HepG2 (cell line): ENCODE measurements at regions not wholly inside any gene's neighbourhood (a gene's known extent, or its start where the extent isn't known, plus 50 kb on each side); places are given as distances from the start of the nearest gene placed in this dataset.

Experiments used
- ATAC-seq: fragments of 200-7000 bp; cut with Tn5 transposase; 3 replicates; pipeline ENCODE4 v1.9.1; 2020; ENCODE audit warnings: mild to moderate bottlenecking, moderate library complexity
- BruUV-seq: library from RNA; stranded (reverse); fragments of 400-500 nt; replicated peaks from 2 replicates; lab custom pipeline; 2021; lab: Mats Ljungman, UMichigan
- CTCF ChIA-PET: fragments of 300-600 bp; formaldehyde crosslinking; extraction: SDS; loops from one replicate; lab custom pipeline; 2021; ENCODE audit warnings: low total read pairs, inconsistent platforms, low intra/inter-chr PET ratio; lab: Yijun Ruan, JAX
- POLR2A ChIA-PET: fragments of 350-600 bp; sonication (Branson Sonifier 250); formaldehyde crosslinking; loops from one replicate; lab custom pipeline; 2020; ENCODE audit warnings: antibody characterized with exemption, inconsistent platforms; lab: Yijun Ruan, JAX
- DNase-seq: peaks from one replicate; pipeline ENCODE4 v3.0.0-alpha.2; 2015; ENCODE audit warnings: low spot score
- FAIRE-seq: peaks from 3 replicates; lab custom pipeline; 2011; peaks lifted over from hg19 to GRCh38; lab: Jason Lieb, UNC
- H2AFZ ChIP-seq: one replicate; pipeline ENCODE4 v1.6.1; 2011; ENCODE audit warnings: low read length, inconsistent platforms
- H3K27ac ChIP-seq: fragments of 300-600 bp; 3 replicates; pipeline ENCODE4 v1.8.0; 2011; ENCODE audit warnings: mixed run types, mild to moderate bottlenecking, mixed read lengths, low read length, inconsistent platforms; ENCODE audit not compliant: insufficient read depth; ENCODE audit errors: extremely low read length
- H3K27me3 ChIP-seq, 2 experiments: fragments of 200-600 bp in 1 of 2; 2 replicates in 1 of 2; 3 replicates in 1 of 2; pipeline versions ENCODE4 v1.6.0 to v1.8.0; 2011; ENCODE audit warnings: low read length in 2 of 2, mild to moderate bottlenecking in 2 of 2, moderate library complexity in 2 of 2, inconsistent platforms in 1 of 2; ENCODE audit not compliant: insufficient read depth in 2 of 2, control insufficient read depth in 1 of 2
- H3K36me3 ChIP-seq, 2 experiments: fragments of 200-600 bp in 1 of 2; replicated peaks in 1 of 2; 2 replicates in 1 of 2; 3 replicates in 1 of 2; pipeline versions ENCODE4 v1.5.1 to v1.8.0; 2011; ENCODE audit warnings: low read length in 2 of 2, inconsistent platforms in 1 of 2; ENCODE audit not compliant: insufficient read depth in 2 of 2, control insufficient read depth in 1 of 2
- H3K4me1 ChIP-seq: 2 replicates; pipeline ENCODE4 v1.5.1; 2012; ENCODE audit warnings: low read length, inconsistent platforms; ENCODE audit not compliant: insufficient read depth
- H3K4me2 ChIP-seq: 2 replicates; pipeline ENCODE4 v1.6.0; 2011; ENCODE audit warnings: low read depth, low read length, inconsistent platforms
- H3K4me3 ChIP-seq, 3 experiments: fragments of 200-600 bp in 1 of 3; sonication (generic), shearing (Covaris generic) in 1 of 3; replicated peaks in 1 of 3; 2 replicates each; pipeline ENCODE4 v1.5.1; 2011 to 2016; ENCODE audit warnings: low read length in 3 of 3, inconsistent platforms in 2 of 3, low read depth in 2 of 3, mild to moderate bottlenecking in 2 of 3, control low read depth in 1 of 3, mixed read lengths in 1 of 3; ENCODE audit not compliant: insufficient read depth in 1 of 3
- H3K79me2 ChIP-seq: one replicate; pipeline ENCODE4 v1.6.1; 2011; ENCODE audit warnings: low read length, inconsistent platforms; ENCODE audit not compliant: insufficient read depth
- H3K9ac ChIP-seq: 2 replicates; pipeline ENCODE4 v1.6.0; 2011; ENCODE audit warnings: mild to moderate bottlenecking, low read depth, low read length, inconsistent platforms; ENCODE audit not compliant: insufficient read depth
- H3K9me3 ChIP-seq: 2 replicates; pipeline ENCODE4 v1.5.1; 2012; ENCODE audit warnings: mild to moderate bottlenecking, low read length
- H4K20me1 ChIP-seq: 2 replicates; pipeline ENCODE4 v1.6.0; 2011; ENCODE audit warnings: inconsistent platforms, mild to moderate bottlenecking, low read length, moderate library complexity; ENCODE audit not compliant: insufficient read depth
- ADNP ChIP-seq: sonication (generic); formaldehyde crosslinking; IDR thresholded peaks from 2 replicates; pipeline ENCODE4 v1.4.0; 2020; ENCODE audit warnings: missing genetic modification reagents
- ETS1 ChIP-seq: sonication (generic); formaldehyde crosslinking; IDR thresholded peaks from 2 replicates; pipeline ENCODE4 v1.4.0; 2020; ENCODE audit warnings: missing genetic modification reagents
- ETV6 ChIP-seq: sonication (generic); formaldehyde crosslinking; conservative IDR thresholded peaks from 2 replicates; pipeline ENCODE4 v1.4.0; 2020; ENCODE audit warnings: missing genetic modification reagents
- IRF2 ChIP-seq: IDR thresholded peaks from 2 replicates; pipeline ENCODE4 v1.6.1; 2018; ENCODE audit warnings: missing genetic modification reagents, missing compliant biosample characterization
- KAT8 ChIP-seq: IDR thresholded peaks from 2 replicates; pipeline ENCODE4 v1.6.1; 2016; ENCODE audit warnings: missing genetic modification reagents, missing compliant biosample characterization
- NFIB ChIP-seq: sonication (generic); formaldehyde crosslinking; IDR thresholded peaks from 2 replicates; pipeline ENCODE4 v1.9.0; 2021; ENCODE audit warnings: missing genetic modification reagents, mild to moderate bottlenecking, borderline replicate concordance
- NONO ChIP-seq, 2 experiments: fragments of 450-650 bp in 1 of 2; sonication (generic) in 1 of 2; formaldehyde crosslinking in 1 of 2; IDR thresholded peaks in 1 of 2; conservative IDR thresholded peaks in 1 of 2; 2 replicates each; pipeline versions ENCODE4 v1.6.1 to v1.8.0; 2017 to 2022; ENCODE audit warnings: mild to moderate bottlenecking in 1 of 2, missing genetic modification reagents in 1 of 2, moderate library complexity in 1 of 2
- PHF20 ChIP-seq: sonication (generic); formaldehyde crosslinking; IDR thresholded peaks from 2 replicates; pipeline ENCODE4 v1.5.0; 2020; ENCODE audit warnings: mild to moderate bottlenecking, missing genetic modification reagents
- POGK ChIP-seq: sonication (generic); formaldehyde crosslinking; conservative IDR thresholded peaks from 2 replicates; pipeline ENCODE4 v1.8.0; 2022; ENCODE audit warnings: mild to moderate bottlenecking, moderate library complexity, missing genetic modification reagents
- POLR2AphosphoS2 ChIP-seq: IDR thresholded peaks from 2 replicates; pipeline ENCODE4 v1.6.1; 2011; ENCODE audit warnings: low read depth, low read length, improper control_type of control experiment
- SNRNP70 ChIP-seq: fragments of 200-400 bp; formaldehyde crosslinking; IDR thresholded peaks from 2 replicates; pipeline ENCODE4 v1.6.1; 2017; ENCODE audit warnings: mild to moderate bottlenecking, low read depth, low read length, moderate library complexity
- SP2 ChIP-seq: sonication (generic); formaldehyde crosslinking; IDR thresholded peaks from 2 replicates; pipeline ENCODE4 v1.5.1; 2020; ENCODE audit warnings: mild to moderate bottlenecking, missing genetic modification reagents
- STAG1 ChIP-seq: sonication (generic); formaldehyde crosslinking; IDR thresholded peaks from 2 replicates; pipeline ENCODE4 v1.4.0; 2020; ENCODE audit warnings: missing genetic modification reagents
- TAF15 ChIP-seq: fragments of 200-400 bp; formaldehyde crosslinking; IDR thresholded peaks from one replicate; pipeline ENCODE4 v1.6.1; 2018; ENCODE audit warnings: mild to moderate bottlenecking, low read depth, low read length; ENCODE audit not compliant: poor library complexity, severe bottlenecking
- ZBTB25 ChIP-seq: IDR thresholded peaks from 2 replicates; pipeline ENCODE4 v1.6.1; 2018; ENCODE audit warnings: missing genetic modification reagents
- ZFP36L1 ChIP-seq: sonication (generic); formaldehyde crosslinking; IDR thresholded peaks from 2 replicates; pipeline ENCODE4 v1.8.0; 2022; ENCODE audit warnings: mild to moderate bottlenecking, missing genetic modification reagents, moderate library complexity
- ZFP37 ChIP-seq: sonication (generic); formaldehyde crosslinking; IDR thresholded peaks from 2 replicates; pipeline ENCODE4 v1.4.0; 2020; ENCODE audit warnings: missing genetic modification reagents, borderline replicate concordance
- ZNF552 ChIP-seq: sonication (generic); formaldehyde crosslinking; IDR thresholded peaks from 2 replicates; pipeline ENCODE4 v1.9.0; 2022; ENCODE audit warnings: missing genetic modification reagents, mild to moderate bottlenecking, borderline replicate concordance
- ZNF564 ChIP-seq: sonication (generic); formaldehyde crosslinking; IDR thresholded peaks from 2 replicates; pipeline ENCODE4 v1.8.1; 2023; ENCODE audit warnings: mild to moderate bottlenecking, missing genetic modification reagents
- ZNF770 ChIP-seq: sonication (generic); formaldehyde crosslinking; IDR thresholded peaks from 2 replicates; pipeline ENCODE4 v1.5.0; 2020; ENCODE audit warnings: mild to moderate bottlenecking, missing genetic modification reagents
- WGBS: methylation state at CpG from one replicate; pipeline ENCODE4 v1.1.6; 2017; ENCODE audit warnings: low lambda C conversion rate; 5-methylcytosine and 5-hydroxymethylcytosine counted together
- in situ Hi-C: cut with HindIII; loops from 2 replicates; pipeline ENCODE4 v1.10.0; 2017; ENCODE audit warnings: low pct_unique_long_range_greater_than_20kb; ENCODE audit not compliant: extremely low pct_ligation_motif_present
- intact Hi-C: fragments of 100-400 bp; cut with micrococcal nuclease; formaldehyde crosslinking; loops from one replicate; pipeline ENCODE4 v1.10.0; 2022; ENCODE audit not compliant: unreplicated experiment

DNA sequence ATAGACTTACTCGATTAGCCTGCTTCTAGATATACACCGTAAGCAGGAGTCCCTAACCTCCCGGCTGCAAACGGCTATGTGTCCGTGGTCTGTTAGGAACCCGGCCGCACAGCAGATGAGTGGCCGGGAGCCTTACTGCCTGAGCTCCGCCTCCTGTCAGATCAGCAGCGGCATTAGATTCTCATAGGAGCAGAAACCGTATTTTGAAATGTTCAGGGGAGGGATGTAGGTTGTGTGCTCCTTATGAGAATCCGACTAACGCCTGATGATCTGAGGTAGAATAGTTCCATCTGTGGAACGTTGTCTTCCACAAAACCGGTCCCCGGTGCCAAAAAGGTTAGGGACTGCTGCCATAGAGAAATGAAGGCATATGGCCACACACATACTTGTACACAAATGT lies 1491.9 kb downstream of the SLITRK5 start (continued):
- TF ChIP-seq ZFP36L1 = no peak
- no peak for TF ChIP-seq ZNF564 (CRISPR knock-in tag)
- TF ChIP-seq STAG1 (CRISPR knock-in tag) = no peak
- TF ChIP-seq ZNF552 (CRISPR knock-in tag) = no peak
- no peak for TF ChIP-seq NONO (IDR thresholded peaks at IDR 0.05)
- TF ChIP-seq NONO (CRISPR knock-in tag; conservative IDR thresholded peaks at IDR 0.05) = no peak
- no peak for TF ChIP-seq ZFP37 (CRISPR knock-in tag)
- no peak for TF ChIP-seq POLR2AphosphoS2
- no peak for TF ChIP-seq POGK (CRISPR knock-in tag)
- TF ChIP-seq ZNF770 (CRISPR knock-in tag) = no peak

DNA sequence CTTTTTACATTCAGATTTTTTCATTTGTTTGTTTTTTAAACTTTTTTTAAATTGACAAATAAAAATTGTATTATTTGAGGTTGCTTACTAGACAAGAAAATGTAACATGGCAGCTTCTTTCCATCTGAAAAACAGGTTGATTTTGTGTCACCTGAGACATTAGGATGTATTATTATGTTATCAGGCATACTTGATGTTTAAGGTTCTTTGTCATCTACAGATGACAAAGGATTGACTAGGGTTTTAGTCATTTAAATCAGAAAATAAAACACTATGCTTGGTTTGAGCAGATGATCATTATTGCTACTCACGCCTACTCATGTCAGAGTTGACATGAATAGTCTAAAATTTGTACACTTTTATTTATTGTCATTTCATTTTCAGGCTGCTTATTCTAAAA lies 1494.5 kb downstream of the SLITRK5 start:
- ATAC-seq = no peak
- Histone ChIP-seq H3K27ac (no peak overlapping the region), H2AFZ (no peak overlapping the region), H4K20me1 (no peaks in the 10 kb centered on the region), H3K4me3 (no peak overlapping the region), H3K9ac (no peak overlapping the region), H3K36me3 (no peaks in the 10 kb centered on the region), H3K27me3 (no peaks in the 10 kb centered on the region), H3K9me3 (no peaks in the 10 kb centered on the region), H3K79me2 (no peaks in the 10 kb centered on the region), H3K4me2 (no peak overlapping the region), H3K4me1 (no peaks in the 10 kb centered on the region)
- ChIA-PET POLR2A (no interaction called here), CTCF (no interaction called here)
- no TSS peak for BruUV-seq
- FAIRE-seq = no peak
- in situ Hi-C loops = no loop called here
- 12% methylated on average over 1 of the region's 1 CpG for WGBS
- no peak for DNase-seq
- intact Hi-C loops = no loop called here
- TF ChIP-seq ZBTB25 (CRISPR knock-in tag) (no peak), ETS1 (no peak), NFIB (CRISPR knock-in tag) (no peak), ETV6 (no peak), PHF20 (CRISPR knock-in tag) (no peak), IRF2 (no peak), SNRNP70 (no peak), TAF15 (no peak), ADNP (CRISPR knock-in tag) (no peak), KAT8 (CRISPR knock-in tag) (no peak), SP2 (CRISPR knock-in tag) (no peak)
